Activated T-cell treated with anti-CD3 and anti-CD28 coated beads, Interleukin-2, amount 50 U/mL, for 4 hours (primary cell): ENCODE measurements at regions not wholly inside any gene's neighbourhood (a gene's known extent, or its start where the extent isn't known, plus 50 kb on each side); places are given as distances from the start of the nearest gene placed in this dataset.
"Not testable (repeated sequence)": the region's sequence is repeated elsewhere in the genome, so short reads cannot be mapped to it uniquely, and the experiment has no call there.

Experiments used
- ATAC-seq, 2 donors: fragments of 200-7000 bp; cut with Tn5 transposase; one replicate each; pipeline ENCODE4 v1.10.0; 2021
- DNase-seq: peaks from one replicate; pipeline ENCODE4 v3.0.0-alpha.2; 2020
- H3K27me3 Mint-ChIP-seq: one replicate; pipeline ENCODE4 v1.8.0; 2021; ENCODE audit warnings: low read depth, mixed read lengths
- H3K36me3 Mint-ChIP-seq: one replicate; pipeline ENCODE4 v1.8.0; 2022; ENCODE audit warnings: mixed read lengths; ENCODE audit not compliant: insufficient read depth
- H3K4me1 Mint-ChIP-seq: one replicate; pipeline ENCODE4 v1.8.0; 2021; ENCODE audit warnings: low read depth, mixed read lengths
- H3K4me3 Mint-ChIP-seq: one replicate; pipeline ENCODE4 v1.8.0; 2021; ENCODE audit warnings: mild to moderate bottlenecking, moderate library complexity, mixed read lengths
- H3K9me3 Mint-ChIP-seq: one replicate; pipeline ENCODE4 v1.8.0; 2021; ENCODE audit warnings: mixed read lengths

- not testable (repeated sequence) for H3K36me3 Mint-ChIP-seq, H3K4me1 Mint-ChIP-seq, H3K27me3 Mint-ChIP-seq, H3K4me3 Mint-ChIP-seq, H3K9me3 Mint-ChIP-seq, ATAC-seq, DNase-seq
Observed at GRCh38 chr20:51922812-51923211, 120.5 kb upstream of the SALL4 start.

DNA sequence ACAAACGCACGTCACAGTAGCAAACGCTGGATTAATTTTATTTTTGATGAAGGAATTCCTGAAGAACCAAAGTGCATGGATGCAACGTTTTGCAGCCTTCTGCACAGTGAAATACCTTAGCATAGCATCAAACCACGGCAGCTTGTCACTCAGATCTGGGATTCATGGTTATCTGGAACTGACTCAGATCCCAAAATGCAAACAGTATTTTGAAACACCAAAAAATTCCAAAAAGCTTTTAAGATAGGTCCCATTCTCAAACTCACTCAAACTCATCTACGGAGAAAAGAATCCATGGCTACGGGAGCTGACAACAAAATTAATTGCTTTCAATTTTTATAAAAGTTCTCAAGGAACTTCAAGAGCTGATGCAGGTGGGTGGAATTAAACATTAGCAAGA lies 116.2 kb upstream of the SALL4 start:
- Mint-ChIP-seq H3K27me3 (no peaks in the 10 kb centered on the region), H3K4me1 (no peaks in the 10 kb centered on the region), H3K36me3 (no peaks in the 10 kb centered on the region), H3K9me3 (no peaks in the 10 kb centered on the region), H3K4me3 (no peak overlapping the region)
- DNase-seq (no peak), ATAC-seq (no peak)

DNA sequence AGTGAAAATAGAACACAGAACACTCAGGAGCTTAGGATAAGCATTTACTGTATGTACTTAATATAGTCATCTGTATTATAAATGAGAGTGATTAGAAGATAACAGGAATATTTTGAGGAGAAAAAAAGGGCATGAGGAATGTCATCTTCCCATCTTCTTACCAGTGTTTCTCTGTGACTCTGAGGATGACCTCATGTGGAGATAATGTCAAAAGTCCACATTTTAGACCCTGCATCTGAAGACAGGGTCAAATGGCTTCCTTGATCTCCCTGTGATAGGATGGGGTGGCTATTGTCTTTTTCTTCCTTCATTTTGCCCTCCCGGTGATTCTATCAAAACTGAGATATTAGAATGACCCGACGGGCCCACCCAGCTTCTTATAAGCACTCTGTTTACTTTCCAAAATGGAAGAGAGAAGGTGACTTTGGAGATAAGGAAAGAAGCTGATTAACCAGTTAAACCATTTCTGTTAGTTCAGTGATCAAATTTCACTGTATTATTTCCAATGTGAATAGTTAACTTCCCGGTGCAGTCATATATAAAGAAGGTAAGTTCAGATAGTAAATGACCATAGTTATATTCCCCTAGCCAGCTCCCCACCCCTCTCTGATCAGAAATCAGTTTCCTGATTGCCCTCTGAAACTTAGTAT lies 115.7 kb upstream of the SALL4 start:
- DNase-seq, result no peak
- Mint-ChIP-seq H3K27me3 (peaks cover 4% of the 10 kb centered on the region), H3K4me1 (no peaks in the 10 kb centered on the region), H3K4me3 (no peak overlapping the region), H3K9me3 (no peaks in the 10 kb centered on the region), H3K36me3 (no peaks in the 10 kb centered on the region)
- no peak for ATAC-seq

- DNase-seq, result no peak
- no peak overlapping the region for H3K4me3 Mint-ChIP-seq
- no peaks in the 10 kb centered on the region for H3K9me3 Mint-ChIP-seq
- peaks cover 5% of the 10 kb centered on the region for H3K27me3 Mint-ChIP-seq
- no peaks in the 10 kb centered on the region for H3K4me1 Mint-ChIP-seq
- ATAC-seq, result no peak
- H3K36me3 Mint-ChIP-seq, result no peaks in the 10 kb centered on the region
Observed at GRCh38 chr20:51916244-51916643, 113.9 kb upstream of the SALL4 start.

DNA sequence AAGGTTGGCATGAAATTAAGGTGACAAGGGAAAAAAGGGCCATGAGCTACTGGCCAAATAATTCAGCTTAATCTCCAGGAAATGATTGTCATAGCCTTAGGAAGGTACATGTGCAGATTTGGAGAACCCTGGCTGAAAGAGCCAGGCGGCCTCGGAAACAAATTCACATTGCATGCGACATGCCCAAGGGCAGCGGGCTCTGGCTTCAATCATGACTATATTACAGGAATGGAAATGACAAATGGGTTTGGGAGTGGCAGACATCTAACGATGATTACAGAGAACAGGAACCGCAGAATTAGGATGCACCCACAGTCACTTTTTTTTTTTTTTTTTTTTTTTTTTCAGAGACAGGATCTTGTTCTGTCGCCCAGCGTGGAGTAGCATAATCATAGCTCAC lies 112.4 kb upstream of the SALL4 start:
- Mint-ChIP-seq H3K4me1 (no peaks in the 10 kb centered on the region), H3K9me3 (no peaks in the 10 kb centered on the region), H3K27me3 (peaks cover 6% of the 10 kb centered on the region), H3K36me3 (no peaks in the 10 kb centered on the region), H3K4me3 (no peak overlapping the region)
- DNase-seq, result no peak
- ATAC-seq, result no peak

DNA sequence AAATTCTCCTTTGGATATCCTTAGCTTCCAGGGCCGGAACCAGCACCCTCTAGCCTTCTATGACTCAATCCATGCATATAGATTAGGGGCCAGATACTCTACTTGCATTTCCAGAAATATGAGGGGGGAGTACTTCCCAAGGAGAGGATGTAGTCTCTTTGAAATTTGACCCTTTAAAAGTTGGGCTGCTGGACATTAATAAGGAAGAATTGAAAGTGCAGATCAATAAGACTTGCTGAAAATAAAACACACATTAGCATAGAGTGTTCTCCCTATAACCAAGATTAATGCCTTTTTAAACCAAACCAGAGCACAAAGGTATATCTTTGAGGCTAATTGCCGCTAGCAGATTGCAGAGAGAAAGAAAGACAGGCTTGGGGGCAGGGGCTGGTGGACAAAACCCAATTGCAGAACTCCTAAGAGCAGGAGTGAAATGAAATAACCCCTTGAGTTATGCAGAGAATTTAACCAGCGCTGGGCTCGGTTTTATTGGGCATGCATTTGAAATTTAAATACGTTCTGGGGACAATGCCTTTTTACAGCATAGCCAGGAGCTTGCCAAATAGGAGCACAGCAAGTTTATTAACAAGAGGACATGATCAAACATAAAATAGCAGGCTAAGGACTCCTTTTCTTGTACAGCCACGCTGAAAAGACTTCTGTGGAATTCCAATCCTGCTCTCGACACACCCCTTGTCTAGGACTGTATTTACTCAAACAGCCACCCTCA lies 108.2 kb upstream of the SALL4 start:
- no peak for DNase-seq
- H3K27me3 Mint-ChIP-seq, result peaks cover 9% of the 10 kb centered on the region
- H3K36me3 Mint-ChIP-seq, result no peaks in the 10 kb centered on the region
- no peak overlapping the region for H3K4me3 Mint-ChIP-seq
- H3K9me3 Mint-ChIP-seq, result no peaks in the 10 kb centered on the region
- no peak for ATAC-seq
- H3K4me1 Mint-ChIP-seq, result no peaks in the 10 kb centered on the region

DNA sequence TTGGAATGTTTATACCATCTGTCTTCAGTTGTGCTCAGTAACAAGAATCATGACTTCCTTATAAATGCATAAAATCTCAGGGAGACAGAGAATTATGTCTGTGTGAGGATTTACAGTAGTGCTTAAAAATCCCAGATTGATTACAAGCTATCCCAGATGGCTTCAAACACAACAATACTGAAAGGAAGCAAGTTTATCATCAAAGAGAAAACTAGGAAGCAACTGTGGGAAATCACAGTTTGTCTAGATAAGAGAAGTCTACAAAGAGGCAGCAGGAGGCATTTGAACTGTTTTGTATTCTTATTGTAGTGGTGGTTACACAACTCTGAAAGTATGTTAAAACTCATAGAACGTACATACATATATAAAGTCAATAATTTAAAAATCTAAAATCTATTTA lies 104.4 kb upstream of the SALL4 start:
- H3K4me3 Mint-ChIP-seq, result no peak overlapping the region
- no peaks in the 10 kb centered on the region for H3K36me3 Mint-ChIP-seq
- ATAC-seq (no peak), DNase-seq (no peak)
- H3K9me3 Mint-ChIP-seq, result no peaks in the 10 kb centered on the region
- peaks cover 5% of the 10 kb centered on the region for H3K27me3 Mint-ChIP-seq
- H3K4me1 Mint-ChIP-seq, result no peaks in the 10 kb centered on the region

- DNase-seq, result no peak
- no peaks in the 10 kb centered on the region for H3K4me1 Mint-ChIP-seq
Observed at GRCh38 chr20:51906049-51906448, 103.7 kb upstream of the SALL4 start.

DNA sequence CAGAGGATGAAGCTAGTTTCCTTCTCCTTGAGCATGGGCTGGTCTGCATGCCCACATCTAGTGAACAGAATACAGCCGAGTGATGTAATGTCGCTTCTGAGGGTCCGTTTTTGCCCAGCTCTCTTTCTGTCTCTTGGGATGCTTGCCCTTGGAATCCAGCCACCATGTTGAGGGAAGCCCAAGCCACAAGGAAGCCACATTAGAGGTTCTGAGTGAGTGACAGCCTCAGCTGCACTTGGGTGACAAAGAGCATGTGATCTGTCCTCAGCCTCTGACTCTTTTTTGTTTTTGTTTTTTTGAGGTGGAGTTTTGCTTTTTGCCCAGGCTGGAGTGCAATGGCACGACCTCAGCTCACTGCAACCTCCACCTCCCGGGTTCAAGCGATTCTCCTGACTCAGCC lies 100.6 kb upstream of the SALL4 start:
- Mint-ChIP-seq H3K27me3 (no peaks in the 10 kb centered on the region), H3K36me3 (no peaks in the 10 kb centered on the region), H3K9me3 (no peaks in the 10 kb centered on the region)

More at GRCh38 chr20:51906049-51906448, 103.7 kb upstream of the SALL4 start:
- Mint-ChIP-seq H3K4me3 (no peak overlapping the region), H3K27me3 (peaks cover 3% of the 10 kb centered on the region), H3K9me3 (no peaks in the 10 kb centered on the region), H3K36me3 (no peaks in the 10 kb centered on the region)
- ATAC-seq, result no peak

DNA sequence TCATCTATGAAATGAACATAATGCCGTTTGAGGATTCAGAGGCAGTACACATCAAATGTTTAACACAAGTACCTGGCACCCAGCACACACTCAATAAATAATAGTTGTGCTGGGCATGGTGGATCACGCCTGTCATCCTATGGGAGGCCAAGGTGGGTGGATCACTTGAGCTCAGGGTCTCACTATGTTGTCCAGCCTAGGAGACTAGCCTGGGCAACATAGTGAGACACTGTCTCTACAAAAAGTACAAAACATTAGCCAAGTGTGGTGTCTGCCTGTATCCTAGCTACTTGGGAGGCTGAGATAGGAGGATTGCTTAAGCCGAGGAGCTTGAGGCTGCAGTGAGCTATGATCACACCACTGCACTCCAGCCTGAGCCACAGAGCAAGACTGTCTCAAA lies 98.1 kb upstream of the SALL4 start:
- Mint-ChIP-seq H3K9me3 (no peaks in the 10 kb centered on the region), H3K4me1 (no peaks in the 10 kb centered on the region), H3K36me3 (no peaks in the 10 kb centered on the region), H3K4me3 (no peak overlapping the region), H3K27me3 (no peaks in the 10 kb centered on the region)
- ATAC-seq (no peak), DNase-seq (no peak)

More for the DNA sequence above, 100.6 kb upstream of the SALL4 start:
- Mint-ChIP-seq H3K4me3 (no peak overlapping the region), H3K4me1 (no peaks in the 10 kb centered on the region)
- ATAC-seq (no peak), DNase-seq (no peak)

DNA sequence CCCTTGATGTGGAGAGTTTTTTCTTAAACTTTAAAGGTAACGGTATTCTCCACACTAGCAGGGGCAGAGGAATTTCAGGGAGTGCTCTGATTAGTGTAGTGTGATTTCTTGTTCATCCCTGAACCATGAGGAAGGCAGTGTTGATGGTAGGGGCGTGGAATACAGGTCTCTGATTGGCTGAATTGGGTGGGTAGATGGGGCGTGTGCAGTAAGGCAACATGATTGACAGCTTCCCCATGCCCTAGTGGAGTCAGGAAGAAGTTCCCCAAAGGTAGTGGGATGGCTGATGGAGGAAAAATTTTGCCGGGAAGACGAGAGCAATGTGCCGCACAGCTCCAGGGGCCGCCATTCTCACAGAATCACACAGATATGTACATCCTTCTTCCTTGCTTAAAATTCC lies 97.4 kb upstream of the SALL4 start:
- no peaks in the 10 kb centered on the region for H3K27me3 Mint-ChIP-seq
- no peaks in the 10 kb centered on the region for H3K4me1 Mint-ChIP-seq
- ATAC-seq (no peak), DNase-seq (no peak)
- no peak overlapping the region for H3K4me3 Mint-ChIP-seq
- H3K9me3 Mint-ChIP-seq, result no peaks in the 10 kb centered on the region
- no peaks in the 10 kb centered on the region for H3K36me3 Mint-ChIP-seq

DNA sequence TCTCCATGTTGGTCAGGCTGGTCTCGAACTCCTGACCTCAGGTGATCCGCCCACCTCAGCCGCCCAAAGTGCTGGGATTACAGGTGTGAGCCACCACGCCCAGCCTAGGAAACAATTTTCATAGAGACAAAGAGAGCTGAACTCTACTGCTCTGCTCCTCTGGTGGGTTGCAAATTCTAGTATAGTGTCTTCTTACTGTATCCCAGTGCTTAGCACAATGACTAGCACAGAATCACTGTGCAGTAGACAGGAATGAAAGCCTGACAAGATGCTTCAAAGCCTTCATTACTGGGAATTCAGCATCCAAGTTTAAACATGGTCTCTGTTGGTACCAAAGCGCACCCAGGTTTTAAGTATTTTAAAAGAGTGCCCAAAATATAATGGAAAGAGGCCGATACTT lies 96.5 kb upstream of the SALL4 start:
- ATAC-seq (no peak), DNase-seq (no peak)
- Mint-ChIP-seq H3K4me1 (no peaks in the 10 kb centered on the region), H3K27me3 (peaks cover 3% of the 10 kb centered on the region), H3K4me3 (no peak overlapping the region), H3K9me3 (no peaks in the 10 kb centered on the region), H3K36me3 (no peaks in the 10 kb centered on the region)

GRCh38 chr20:51894619-51895018 lies 92.3 kb upstream of the SALL4 start:
- H3K9me3 Mint-ChIP-seq, result no peaks in the 10 kb centered on the region
- DNase-seq, result no peak

DNA sequence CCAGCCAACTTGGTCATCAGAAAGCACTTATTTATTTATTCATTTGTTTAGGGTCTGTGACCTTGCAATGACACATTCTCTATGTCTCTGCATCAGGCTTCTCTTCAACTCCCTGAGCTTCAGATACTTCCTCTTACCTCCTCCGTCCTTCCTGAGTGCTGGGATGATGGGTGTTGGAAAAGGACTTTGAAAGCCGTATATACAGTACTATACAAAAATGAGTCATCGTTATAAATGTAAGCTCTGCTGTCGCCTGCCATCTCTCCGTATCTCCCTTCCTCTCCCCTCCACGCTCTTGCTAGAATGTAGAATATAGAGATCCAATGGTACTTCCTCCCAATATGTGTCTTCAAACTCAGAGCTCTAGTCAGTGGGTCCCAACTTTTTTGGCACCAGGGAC lies 91.9 kb upstream of the SALL4 start:
- Mint-ChIP-seq H3K4me3 (no peak overlapping the region), H3K4me1 (no peaks in the 10 kb centered on the region), H3K36me3 (no peaks in the 10 kb centered on the region), H3K9me3 (no peaks in the 10 kb centered on the region), H3K27me3 (peaks cover 3% of the 10 kb centered on the region)
- ATAC-seq (no peak), DNase-seq (no peak)

More at GRCh38 chr20:51894619-51895018, 92.3 kb upstream of the SALL4 start:
- Mint-ChIP-seq H3K4me3 (no peak overlapping the region), H3K27me3 (peaks cover 3% of the 10 kb centered on the region), H3K36me3 (no peaks in the 10 kb centered on the region), H3K4me1 (no peaks in the 10 kb centered on the region)
- ATAC-seq, result no peak

DNA sequence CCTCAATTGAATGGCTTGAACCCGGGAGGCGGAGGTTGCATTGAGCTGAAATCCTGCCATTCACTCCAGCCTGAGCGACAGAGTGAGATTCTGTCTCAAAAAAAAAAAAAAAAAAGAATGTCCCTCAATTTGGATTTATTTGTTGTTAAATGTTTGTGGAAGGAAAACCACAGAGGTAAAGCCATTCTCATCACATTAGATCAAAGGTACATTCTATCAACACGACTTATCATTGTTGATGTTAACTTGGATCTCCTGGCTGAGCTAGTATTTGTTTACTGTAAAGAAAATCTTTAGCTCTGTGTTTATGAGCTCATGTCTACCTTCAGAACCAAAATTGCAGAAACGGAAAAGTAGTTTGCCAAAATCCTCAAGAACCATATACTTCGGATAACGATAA lies 91.4 kb upstream of the SALL4 start:
- H3K9me3 Mint-ChIP-seq, result no peaks in the 10 kb centered on the region
- peaks cover 3% of the 10 kb centered on the region for H3K27me3 Mint-ChIP-seq
- no peak for ATAC-seq
- DNase-seq, result no peak
- no peak overlapping the region for H3K4me3 Mint-ChIP-seq
- no peaks in the 10 kb centered on the region for H3K36me3 Mint-ChIP-seq
- H3K4me1 Mint-ChIP-seq, result no peaks in the 10 kb centered on the region
